HEK293 (cell line): ENCODE measurements at regions not wholly inside any gene's neighbourhood (a gene's known extent, or its start where the extent isn't known, plus 50 kb on each side); places are given as distances from the start of the nearest gene placed in this dataset.
A peak's percentile ranks its signal among the peaks of the same experiment; 100 is the strongest.

Experiments used
- CTCF ChIA-PET: fragments of 350-600 bp; formaldehyde crosslinking; extraction: SDS; loops from one replicate; lab custom pipeline; 2021; ENCODE audit warnings: antibody characterized with exemption; lab: Yijun Ruan, JAX
- POLR2A ChIA-PET: fragments of 300-600 bp; formaldehyde crosslinking; extraction: SDS; loops from one replicate; lab custom pipeline; 2020; ENCODE audit warnings: antibody characterized with exemption, inconsistent platforms; lab: Yijun Ruan, JAX
- H3K27ac ChIP-seq: fragments of 200-500 bp; sonication (Bioruptor generic); 2 replicates; pipeline ENCODE4 v1.5.1; 2014; ENCODE audit warnings: low read depth, low read length, control low read depth, inconsistent platforms; ENCODE audit errors: extremely low read depth
- H3K36me3 ChIP-seq, 2 experiments: fragments of 200-500 bp in 1 of 2; sonication (Bioruptor generic) in 1 of 2; 1 replicate in 1 of 2; 2 replicates in 1 of 2; pipeline ENCODE4 v1.5.1; 2014 to 2017; ENCODE audit warnings: inconsistent platforms in 2 of 2, low read length in 2 of 2; ENCODE audit not compliant: control insufficient read depth in 2 of 2, insufficient read depth in 1 of 2
- H3K4me1 ChIP-seq: fragments of 200-500 bp; sonication (Bioruptor generic); 2 replicates; pipeline ENCODE4 v1.5.1; 2014; ENCODE audit warnings: mild to moderate bottlenecking, low read length, inconsistent platforms; ENCODE audit not compliant: control insufficient read depth, insufficient read depth
- H3K4me3 ChIP-seq: 2 replicates; pipeline ENCODE4 v1.5.1; 2011; ENCODE audit warnings: low read depth, mild to moderate bottlenecking, control low read depth, low read length, moderate library complexity
- H3K9me3 ChIP-seq: fragments of 200-500 bp; sonication (Bioruptor generic); 2 replicates; pipeline ENCODE4 v1.5.1; 2014; ENCODE audit warnings: low read depth, low read length, inconsistent platforms; ENCODE audit not compliant: control insufficient read depth, insufficient read depth
- SETDB1 ChIP-seq: IDR thresholded peaks from one replicate; pipeline ENCODE4 v1.6.1; 2017; ENCODE audit warnings: mild to moderate bottlenecking, low read length, moderate library complexity, mixed read lengths; ENCODE audit not compliant: insufficient read length
- ZBTB8A ChIP-seq: fragments of 450-650 bp; formaldehyde crosslinking; IDR thresholded peaks from 2 replicates; pipeline ENCODE4 v1.5.1; 2016; ENCODE audit warnings: missing biosample characterization, missing genetic modification characterization
- ZNF791 ChIP-seq: fragments of 450-650 bp; formaldehyde crosslinking; IDR thresholded peaks from 2 replicates; pipeline ENCODE4 v1.5.1; 2016; ENCODE audit warnings: missing biosample characterization, missing genetic modification characterization

- no peak overlapping the region for H3K4me3 ChIP-seq
- no peaks in the 10 kb centered on the region for H3K4me1 ChIP-seq
- no peaks in the 10 kb centered on the region for H3K36me3 ChIP-seq
- ChIA-PET CTCF (interaction anchor here (0.6 to 0.9 kb wide), 2 partner anchors 40 to 380 kb away, joined by 3 to 6 read pairs; no protein-coding TSS in a partner anchor), POLR2A (no interaction called here)
- TF ChIP-seq ZBTB8A: no peak
- TF ChIP-seq ZNF791 (tag by site-specific recombination): peak; percentile 83
- peak; percentile 88 for TF ChIP-seq SETDB1
- H3K9me3 ChIP-seq: peaks cover 4% of the 10 kb centered on the region
- H3K27ac ChIP-seq: no peak overlapping the region
Observed at GRCh38 chr6:130274007-130274406, 51.3 kb upstream of the SAMD3 start.
